NB4 (cell line): ENCODE measurements at regions not wholly inside any gene's neighbourhood (a gene's known extent, or its start where the extent isn't known, plus 50 kb on each side); places are given as distances from the start of the nearest gene placed in this dataset.

Experiments used
- CTCF ChIP-seq: IDR thresholded peaks from one replicate; pipeline ENCODE4 v1.5.1; 2012; ENCODE audit warnings: low read depth, low read length
- MAX ChIP-seq: IDR thresholded peaks from 2 replicates; pipeline ENCODE4 v1.6.1; 2011; ENCODE audit warnings: low read depth, low read length
- POLR2A ChIP-seq: IDR thresholded peaks from 2 replicates; pipeline ENCODE4 v1.6.1; 2011; ENCODE audit warnings: mild to moderate bottlenecking; ENCODE audit not compliant: insufficient read length; ENCODE audit errors: extremely low read depth

- no peak for TF ChIP-seq CTCF
- no peak for TF ChIP-seq MAX
- TF ChIP-seq POLR2A, result no peak
Measured at GRCh38 chr1:5478156-5478695, 514.0 kb downstream of the NPHP4 start.
